BE2C (cell line): ENCODE measurements at regions not wholly inside any gene's neighbourhood (a gene's known extent, or its start where the extent isn't known, plus 50 kb on each side); places are given as distances from the start of the nearest gene placed in this dataset.
"Not testable (repeated sequence)": the region's sequence is repeated elsewhere in the genome, so short reads cannot be mapped to it uniquely, and the experiment has no call there.

Source experiments
- DNase-seq: peaks from one replicate; pipeline ENCODE4 v3.0.0-alpha.2; 2020
- H3K27me3 ChIP-seq: fragments of 250-450 bp; sonication (Bioruptor Pico); 2 replicates; pipeline ENCODE4 v1.5.1; 2020; ENCODE audit warnings: mild to moderate bottlenecking
- H3K36me3 ChIP-seq: fragments of 250-450 bp; sonication (Bioruptor Pico); 2 replicates; pipeline ENCODE4 v1.5.1; 2020; ENCODE audit warnings: mild to moderate bottlenecking
- H3K4me1 ChIP-seq: fragments of 250-450 bp; sonication (Bioruptor Pico); 2 replicates; pipeline ENCODE4 v1.5.1; 2020
- H3K4me3 ChIP-seq: 2 replicates; pipeline ENCODE4 v1.5.1; 2011; ENCODE audit warnings: low read depth, low read length
- H3K9me3 ChIP-seq: fragments of 250-450 bp; sonication (Bioruptor Pico); 2 replicates; pipeline ENCODE4 v1.5.1; 2020
- CTCF ChIP-seq: IDR thresholded peaks from 2 replicates; pipeline ENCODE4 v1.5.1; 2012; ENCODE audit warnings: mild to moderate bottlenecking, low read depth, low read length

- H3K9me3 ChIP-seq, DNase-seq, H3K4me3 ChIP-seq, H3K27me3 ChIP-seq, H3K4me1 ChIP-seq, H3K36me3 ChIP-seq: not testable (repeated sequence)
- TF ChIP-seq CTCF: peak; percentile 14; the same call in 1 of the 2 replicates
These were observed 207.5 kb upstream of the PLGLB1 start for GRCh38 chr2:87229091-87229689.

GRCh38 chr2:87229964-87230363 is 208.3 kb upstream of the PLGLB1 start:
- DNase-seq, H3K9me3 ChIP-seq, H3K36me3 ChIP-seq, H3K4me3 ChIP-seq, H3K27me3 ChIP-seq, H3K4me1 ChIP-seq: not testable (repeated sequence)

GRCh38 chr2:87235333-87235981 is 213.8 kb upstream of the PLGLB1 start:
- H3K4me1 ChIP-seq, H3K4me3 ChIP-seq, DNase-seq, H3K27me3 ChIP-seq, H3K36me3 ChIP-seq, H3K9me3 ChIP-seq: not testable (repeated sequence)

GRCh38 chr2:87237570-87238336 is 216.1 kb upstream of the PLGLB1 start:
- DNase-seq, H3K4me1 ChIP-seq, H3K9me3 ChIP-seq, H3K36me3 ChIP-seq, H3K27me3 ChIP-seq, H3K4me3 ChIP-seq: not testable (repeated sequence)

- not testable (repeated sequence) for DNase-seq, H3K4me1 ChIP-seq, H3K27me3 ChIP-seq, H3K4me3 ChIP-seq, H3K9me3 ChIP-seq, H3K36me3 ChIP-seq
These were observed 218.0 kb upstream of the PLGLB1 start for GRCh38 chr2:87239558-87240215.

GRCh38 chr2:87246066-87246717 is 224.5 kb upstream of the PLGLB1 start:
- H3K4me1 ChIP-seq, H3K4me3 ChIP-seq, H3K9me3 ChIP-seq, H3K36me3 ChIP-seq, H3K27me3 ChIP-seq, DNase-seq: not testable (repeated sequence)

- H3K27me3 ChIP-seq, H3K9me3 ChIP-seq, H3K4me1 ChIP-seq, H3K4me3 ChIP-seq, DNase-seq, H3K36me3 ChIP-seq: not testable (repeated sequence)
These were observed 230.4 kb upstream of the PLGLB1 start for GRCh38 chr2:87252046-87252445.

- not testable (repeated sequence) for H3K27me3 ChIP-seq, H3K9me3 ChIP-seq, H3K36me3 ChIP-seq, H3K4me1 ChIP-seq, H3K4me3 ChIP-seq, DNase-seq
These were observed 232.9 kb upstream of the PLGLB1 start for GRCh38 chr2:87254562-87254961.

- not testable (repeated sequence) for DNase-seq, H3K27me3 ChIP-seq, H3K36me3 ChIP-seq, H3K4me3 ChIP-seq, H3K4me1 ChIP-seq, H3K9me3 ChIP-seq
These were observed 233.8 kb upstream of the PLGLB1 start for GRCh38 chr2:87255410-87255809.

- not testable (repeated sequence) for H3K27me3 ChIP-seq, H3K4me3 ChIP-seq, H3K4me1 ChIP-seq, DNase-seq, H3K9me3 ChIP-seq, H3K36me3 ChIP-seq
These were observed 237.2 kb upstream of the PLGLB1 start for GRCh38 chr2:87258887-87259286.

GRCh38 chr2:87262184-87262702 is 240.6 kb upstream of the PLGLB1 start:
- not testable (repeated sequence) for H3K4me1 ChIP-seq, H3K9me3 ChIP-seq, H3K4me3 ChIP-seq, H3K27me3 ChIP-seq, DNase-seq, H3K36me3 ChIP-seq

GRCh38 chr2:87263868-87264518 is 242.3 kb upstream of the PLGLB1 start:
- DNase-seq, H3K9me3 ChIP-seq, H3K4me3 ChIP-seq, H3K27me3 ChIP-seq, H3K36me3 ChIP-seq, H3K4me1 ChIP-seq: not testable (repeated sequence)

GRCh38 chr2:87275192-87275591 is 253.5 kb upstream of the PLGLB1 start:
- not testable (repeated sequence) for H3K9me3 ChIP-seq, H3K4me3 ChIP-seq, H3K4me1 ChIP-seq, H3K27me3 ChIP-seq, DNase-seq, H3K36me3 ChIP-seq
